ENCODE measurements at regions not wholly inside any gene's neighbourhood (a gene's known extent, or its start where the extent isn't known, plus 50 kb on each side); places are given as distances from the start of the nearest gene placed in this dataset.
"Not testable (repeated sequence)": the region's sequence is repeated elsewhere in the genome, so short reads cannot be mapped to it uniquely, and the experiment has no call there.

DNA sequence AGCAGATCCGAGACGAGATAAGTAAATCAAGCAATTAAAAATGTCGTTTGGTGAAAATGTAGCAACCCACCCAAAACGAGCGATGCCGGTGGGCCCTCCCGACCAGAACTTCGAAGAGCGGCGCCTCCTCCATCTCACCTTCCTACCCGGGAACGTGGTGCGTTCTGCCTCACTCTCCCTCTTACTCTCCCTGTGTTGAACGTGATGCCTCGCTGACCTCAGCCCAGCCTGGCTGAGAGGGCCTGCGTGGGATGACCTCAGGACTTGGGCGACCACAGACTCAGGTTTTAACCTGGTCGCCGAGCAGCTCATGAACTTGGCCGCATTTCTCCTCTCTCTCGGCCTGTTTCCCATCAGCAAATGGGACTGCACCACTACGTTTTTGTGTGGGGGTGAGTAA is 69.7 kb upstream of the RPL38 start:
- WGBS, 2 donors, result 65 to 69% methylated on average over 22 of the region's 22 CpGs
- Histone ChIP-seq H3K36me3 (replicated peaks in 1 of 2; ENCODE audit: insufficient read depth in 1 of 2, low read depth in 2 of 2) (no peaks in the 10 kb centered on the region), H3K27me3 (no peaks in the 10 kb centered on the region), H3K27ac (no peak overlapping the region), H3K4me3 (no peak overlapping the region), H3K4me1 (no peaks in the 10 kb centered on the region), H3K9me3 (no peaks in the 10 kb centered on the region)
- DNase-seq, result no peak
- intact Hi-C loops (cut with DNase I), result no loop called here
- ATAC-seq, result no peak
- TF ChIP-seq, protein P1, sequence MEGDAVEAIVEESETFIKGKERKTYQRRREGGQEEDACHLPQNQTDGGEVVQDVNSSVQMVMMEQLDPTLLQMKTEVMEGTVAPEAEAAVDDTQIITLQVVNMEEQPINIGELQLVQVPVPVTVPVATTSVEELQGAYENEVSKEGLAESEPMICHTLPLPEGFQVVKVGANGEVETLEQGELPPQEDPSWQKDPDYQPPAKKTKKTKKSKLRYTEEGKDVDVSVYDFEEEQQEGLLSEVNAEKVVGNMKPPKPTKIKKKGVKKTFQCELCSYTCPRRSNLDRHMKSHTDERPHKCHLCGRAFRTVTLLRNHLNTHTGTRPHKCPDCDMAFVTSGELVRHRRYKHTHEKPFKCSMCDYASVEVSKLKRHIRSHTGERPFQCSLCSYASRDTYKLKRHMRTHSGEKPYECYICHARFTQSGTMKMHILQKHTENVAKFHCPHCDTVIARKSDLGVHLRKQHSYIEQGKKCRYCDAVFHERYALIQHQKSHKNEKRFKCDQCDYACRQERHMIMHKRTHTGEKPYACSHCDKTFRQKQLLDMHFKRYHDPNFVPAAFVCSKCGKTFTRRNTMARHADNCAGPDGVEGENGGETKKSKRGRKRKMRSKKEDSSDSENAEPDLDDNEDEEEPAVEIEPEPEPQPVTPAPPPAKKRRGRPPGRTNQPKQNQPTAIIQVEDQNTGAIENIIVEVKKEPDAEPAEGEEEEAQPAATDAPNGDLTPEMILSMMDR (IDR thresholded peaks at IDR 0.05), result no peak
- TF ChIP-seq POLR2A (IDR thresholded peaks at IDR 0.05), result no peak

DNA sequence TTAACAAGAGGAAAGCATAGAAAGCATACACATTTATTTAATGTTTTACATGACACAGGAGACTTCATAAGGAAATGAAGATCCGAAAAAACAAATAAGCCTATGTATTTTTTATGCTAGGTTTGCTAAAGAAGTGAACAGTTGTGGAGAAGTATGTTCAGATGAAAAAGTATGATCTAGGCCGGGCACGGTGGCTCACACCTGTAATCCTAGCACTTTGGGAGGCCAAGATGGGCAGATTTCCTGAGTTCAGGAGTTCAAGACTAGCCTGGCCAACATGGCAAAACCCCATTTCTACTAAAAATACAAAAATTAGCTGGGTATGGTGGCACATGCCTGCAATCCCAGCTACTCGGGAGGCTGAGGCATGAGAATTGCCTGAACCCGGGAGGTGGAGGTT is 69.2 kb upstream of the RPL38 start:
- DNase-seq; H3K4me3 ChIP-seq; H3K4me1 ChIP-seq; H3K27me3 ChIP-seq; H3K27ac ChIP-seq; intact Hi-C loops (cut with DNase I); ATAC-seq; H3K36me3 ChIP-seq (replicated peaks in 1 of 2; ENCODE audit: insufficient read depth in 1 of 2, low read depth in 2 of 2); H3K9me3 ChIP-seq: not testable (repeated sequence)
- 70 to 81% methylated on average over 3 to 5 of the region's 5 CpGs for WGBS, 2 donors

DNA sequence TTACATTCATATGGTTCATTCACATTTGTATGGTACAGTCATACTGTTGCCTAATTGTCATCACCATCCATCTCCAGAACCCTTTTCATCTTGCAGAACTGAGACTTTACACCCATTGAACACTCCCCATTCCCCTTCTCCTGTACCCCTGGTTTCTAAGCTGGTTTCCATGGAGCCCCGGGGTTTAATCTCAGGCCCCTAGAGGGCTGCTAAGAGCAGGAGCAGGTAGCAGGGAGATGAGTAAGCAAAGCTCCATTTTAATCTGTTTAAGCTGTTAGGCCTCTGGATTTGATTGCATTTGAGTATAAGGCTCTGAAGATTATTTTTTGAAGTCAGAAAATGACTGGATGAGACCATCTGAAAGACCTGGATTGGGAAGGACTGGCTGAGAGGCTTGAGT is 68.5 kb upstream of the RPL38 start:
- Histone ChIP-seq H3K36me3 (replicated peaks in 1 of 2; ENCODE audit: insufficient read depth in 1 of 2, low read depth in 2 of 2) (no peaks in the 10 kb centered on the region), H3K27me3 (no peaks in the 10 kb centered on the region), H3K4me3 (no peak overlapping the region), H3K9me3 (no peaks in the 10 kb centered on the region), H3K27ac (no peak overlapping the region), H3K4me1 (no peaks in the 10 kb centered on the region)
- DNase-seq (no peak), ATAC-seq (no peak)
- WGBS, 2 donors, result 50 to 55% methylated on average over 1 of the region's 1 CpG
- intact Hi-C loops (cut with DNase I), result no loop called here
- TF ChIP-seq, protein P1 (IDR thresholded peaks at IDR 0.05), result no peak
- no peak for TF ChIP-seq POLR2A (IDR thresholded peaks at IDR 0.05)

DNA sequence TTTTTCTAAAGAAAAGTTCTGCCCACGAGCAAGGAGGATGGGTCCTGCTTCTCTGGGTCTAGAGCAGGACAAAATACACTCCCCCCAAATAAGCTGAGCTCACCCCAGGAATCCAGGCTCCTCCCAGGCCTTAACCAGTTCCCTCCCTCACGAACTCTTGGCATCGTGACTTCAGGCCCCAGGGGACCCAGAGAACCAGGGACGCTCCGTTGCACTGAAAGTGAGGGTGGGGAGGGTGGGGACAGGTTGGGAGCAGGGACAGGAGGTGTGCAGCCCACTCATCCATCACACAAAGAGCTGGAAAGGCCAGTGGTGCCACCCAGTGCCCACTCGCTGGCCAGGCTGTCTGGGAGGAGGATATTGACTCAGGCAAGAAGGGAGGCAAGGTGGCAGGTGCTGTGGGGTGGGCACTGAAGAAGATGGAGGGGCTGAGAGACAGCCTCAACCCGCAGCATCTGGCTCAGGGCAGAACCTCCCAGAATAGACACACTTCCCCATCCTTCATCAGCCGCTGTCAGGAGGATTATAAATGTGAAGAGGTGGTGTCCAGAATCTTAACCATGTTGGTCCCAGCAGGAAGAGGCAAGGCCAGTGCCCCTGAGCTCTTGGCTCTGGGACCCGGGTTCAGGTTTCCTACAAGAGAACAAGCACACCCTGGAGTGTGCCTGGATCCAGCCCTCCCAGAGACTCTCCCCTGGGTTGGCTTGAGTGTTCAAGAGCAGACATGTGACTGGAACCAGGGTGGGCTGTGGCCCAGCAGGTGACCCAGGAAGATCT is 67.9 kb upstream of the RPL38 start:
- TF ChIP-seq, protein P1 (IDR thresholded peaks at IDR 0.05), result no peak
- TF ChIP-seq POLR2A (IDR thresholded peaks at IDR 0.05), result no peak
- Histone ChIP-seq H3K27ac (no peak overlapping the region), H3K36me3 (replicated peaks in 1 of 2; ENCODE audit: insufficient read depth in 1 of 2, low read depth in 2 of 2) (no peaks in the 10 kb centered on the region), H3K4me3 (no peak overlapping the region), H3K9me3 (no peaks in the 10 kb centered on the region), H3K4me1 (no peaks in the 10 kb centered on the region), H3K27me3 (no peaks in the 10 kb centered on the region)
- intact Hi-C loops (cut with DNase I), result no loop called here
- ATAC-seq (no peak), DNase-seq (no peak)
- 54% methylated on average over 8 to 9 of the region's 9 CpGs for WGBS, 2 donors

DNA sequence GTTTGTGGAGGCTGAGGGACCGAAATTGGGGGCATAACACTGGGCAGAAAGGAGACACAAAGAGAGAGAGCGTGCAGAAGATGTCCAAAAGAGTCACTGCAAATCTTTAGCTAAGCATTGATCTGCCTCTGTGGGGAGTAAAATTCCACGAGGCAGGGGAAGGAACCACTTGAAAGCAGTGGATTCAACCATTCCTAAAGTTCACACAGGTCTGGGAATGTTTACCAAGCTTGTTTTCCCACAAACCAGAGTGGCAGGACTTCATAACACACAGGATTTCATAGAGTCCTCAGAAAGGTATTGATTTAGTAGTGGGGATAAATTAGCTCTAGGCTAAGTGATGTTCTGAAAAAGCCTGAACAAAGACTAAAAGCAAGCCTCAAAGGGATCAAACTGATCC is 66.1 kb upstream of the RPL38 start:
- Histone ChIP-seq H3K36me3 (replicated peaks in 1 of 2; ENCODE audit: insufficient read depth in 1 of 2, low read depth in 2 of 2) (no peaks in the 10 kb centered on the region), H3K4me3 (no peak overlapping the region), H3K4me1 (no peaks in the 10 kb centered on the region), H3K27me3 (no peaks in the 10 kb centered on the region), H3K27ac (no peak overlapping the region), H3K9me3 (peaks cover 0 to under 1% (median 0%) of the 10 kb centered on the region in 3 donors)
- intact Hi-C loops (cut with DNase I), result no loop called here
- no peak for DNase-seq
- WGBS, 2 donors, result 15 to 23% methylated on average over 3 of the region's 3 CpGs
- no peak for ATAC-seq
- TF ChIP-seq, protein P1 (IDR thresholded peaks at IDR 0.05), result no peak
- TF ChIP-seq POLR2A (IDR thresholded peaks at IDR 0.05), result no peak

Measured in body of pancreas (tissue), 4 donors.